ENCODE measurements at regions not wholly inside any gene's neighbourhood (a gene's known extent, or its start where the extent isn't known, plus 50 kb on each side); places are given as distances from the start of the nearest gene placed in this dataset.

DNA sequence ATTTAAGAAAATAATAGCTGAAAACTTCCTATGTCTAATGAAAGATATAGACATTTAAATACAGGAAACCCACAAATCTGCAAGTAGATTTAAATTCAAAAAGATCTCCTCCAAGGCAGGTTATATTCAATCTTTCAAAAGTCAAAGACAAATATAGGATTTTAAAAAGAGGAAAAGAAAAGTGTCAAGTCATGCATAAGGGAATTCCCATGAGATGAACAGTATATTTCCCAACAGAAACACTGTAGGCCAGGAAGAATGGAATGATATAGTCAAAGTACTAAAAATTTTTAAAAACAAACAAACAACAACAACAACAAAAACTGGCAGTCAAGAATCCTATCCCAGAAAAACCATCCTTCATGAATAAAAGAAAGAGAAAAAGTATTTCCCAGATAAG, 806.5 kb upstream of the BRINP3 start:
- TF ChIP-seq CTCF (IDR thresholded peaks at IDR 0.05; ENCODE audit: low read depth, low read length) (no peak), EZH2phosphoT487 (IDR thresholded peaks at IDR 0.05; ENCODE audit: low read depth) (no peak)
